OCI-LY1 (cell line): ENCODE measurements at regions not wholly inside any gene's neighbourhood (a gene's known extent, or its start where the extent isn't known, plus 50 kb on each side); places are given as distances from the start of the nearest gene placed in this dataset.

Source experiments
- H2AFZ ChIP-seq: fragments of 200-600 bp; sonication (generic), shearing (Covaris generic); 2 replicates; pipeline ENCODE4 v1.6.0; 2014; ENCODE audit warnings: antibody characterized with exemption, mild to moderate bottlenecking, low read length
- H3F3A ChIP-seq: fragments of 200-600 bp; sonication (generic), shearing (Covaris generic); 2 replicates; pipeline ENCODE4 v1.6.0; 2014; ENCODE audit warnings: mild to moderate bottlenecking, antibody characterized with exemption, low read length, moderate library complexity; ENCODE audit not compliant: insufficient read depth
- H3K27ac ChIP-seq: fragments of 200-600 bp; sonication (generic); 2 replicates; pipeline ENCODE4 v1.5.1; 2014; ENCODE audit warnings: low read length, mixed run types, mild to moderate bottlenecking, low read depth; ENCODE audit not compliant: poor library complexity, severe bottlenecking
- H3K27me3 ChIP-seq: fragments of 200-600 bp; sonication (generic); 2 replicates; pipeline ENCODE4 v1.6.0; 2014; ENCODE audit warnings: antibody characterized with exemption, mild to moderate bottlenecking, low read length, moderate library complexity; ENCODE audit not compliant: insufficient read depth
- H3K36me3 ChIP-seq: fragments of 200-600 bp; sonication (generic); 2 replicates; pipeline ENCODE4 v1.6.1; 2014; ENCODE audit warnings: mild to moderate bottlenecking, antibody characterized with exemption, low read length, moderate library complexity, mixed read lengths; ENCODE audit not compliant: insufficient read depth
- H3K4me1 ChIP-seq: fragments of 200-600 bp; sonication (generic); 2 replicates; pipeline ENCODE4 v1.5.1; 2014; ENCODE audit warnings: mild to moderate bottlenecking, low read length, moderate library complexity; ENCODE audit not compliant: insufficient read depth, severe bottlenecking
- H3K4me2 ChIP-seq: fragments of 200-600 bp; sonication (generic), shearing (Covaris generic); 2 replicates; pipeline ENCODE4 v1.6.1; 2014; ENCODE audit warnings: low read length
- H3K4me3 ChIP-seq: fragments of 200-600 bp; sonication (generic); 2 replicates; pipeline ENCODE4 v1.5.1; 2014; ENCODE audit warnings: low read length, low read depth, mild to moderate bottlenecking, mixed read lengths; ENCODE audit not compliant: poor library complexity, severe bottlenecking
- H3K79me2 ChIP-seq: fragments of 200-600 bp; shearing (Covaris generic); 2 replicates; pipeline ENCODE4 v1.6.1; 2016; ENCODE audit warnings: mixed run types, low read length, mixed read lengths; ENCODE audit not compliant: insufficient read depth
- H3K9ac ChIP-seq: fragments of 200-600 bp; sonication (generic), shearing (Covaris generic); 2 replicates; pipeline ENCODE4 v1.6.1; 2014; ENCODE audit warnings: mild to moderate bottlenecking, low read length, mixed read lengths
- H3K9me2 ChIP-seq: fragments of 200-600 bp; sonication (generic), shearing (Covaris generic); 2 replicates; pipeline ENCODE4 v1.6.1; 2014; ENCODE audit warnings: low read depth, mild to moderate bottlenecking, low read length, mixed read lengths
- H3K9me3 ChIP-seq: fragments of 200-600 bp; shearing (Covaris generic); 2 replicates; pipeline ENCODE4 v1.6.1; 2014; ENCODE audit warnings: low read length, mixed read lengths
- H4K20me1 ChIP-seq: fragments of 200-600 bp; sonication (generic), shearing (Covaris generic); 2 replicates; pipeline ENCODE4 v1.6.0; 2016; ENCODE audit warnings: mild to moderate bottlenecking, low read length; ENCODE audit not compliant: insufficient read depth
- CTCF ChIP-seq: fragments of 200-600 bp; sonication (generic), shearing (Covaris generic); IDR thresholded peaks from 2 replicates; pipeline ENCODE4 v1.5.1; 2017; ENCODE audit warnings: mild to moderate bottlenecking, antibody characterized with exemption, low read length, moderate library complexity, mixed read lengths
- EZH2 ChIP-seq: fragments of 200-600 bp; sonication (generic), shearing (Covaris generic); IDR thresholded peaks from 2 replicates; pipeline ENCODE4 v1.8.0; 2017; ENCODE audit warnings: borderline replicate concordance, mixed run types, mild to moderate bottlenecking, antibody characterized with exemption, low read length, moderate library complexity, mixed read lengths

GRCh38 chr18:22057908-22058527, 111.4 kb upstream of the GATA6 start:
- no peak overlapping the region for H2AFZ ChIP-seq
- H3K4me1 ChIP-seq: no peaks in the 10 kb centered on the region
- H3K4me2 ChIP-seq: no peak overlapping the region
- H3K36me3 ChIP-seq: no peaks in the 10 kb centered on the region
- H3K27ac ChIP-seq: no peak overlapping the region
- H3F3A ChIP-seq: no peaks in the 10 kb centered on the region
- no peaks in the 10 kb centered on the region for H3K79me2 ChIP-seq
- no peak for TF ChIP-seq CTCF
- TF ChIP-seq EZH2: no peak
- H3K9me3 ChIP-seq: no peaks in the 10 kb centered on the region
- H3K27me3 ChIP-seq: no peaks in the 10 kb centered on the region
- no peaks in the 10 kb centered on the region for H4K20me1 ChIP-seq
- H3K4me3 ChIP-seq: no peak overlapping the region
- H3K9ac ChIP-seq: no peak overlapping the region
- H3K9me2 ChIP-seq: no peaks in the 10 kb centered on the region

GRCh38 chr18:22060361-22060760, 109.0 kb upstream of the GATA6 start:
- Histone ChIP-seq H3K4me3 (no peak overlapping the region), H4K20me1 (no peaks in the 10 kb centered on the region), H3K36me3 (no peaks in the 10 kb centered on the region), H3K4me1 (no peaks in the 10 kb centered on the region), H3F3A (no peaks in the 10 kb centered on the region), H3K79me2 (no peaks in the 10 kb centered on the region), H2AFZ (no peak overlapping the region), H3K9me2 (no peaks in the 10 kb centered on the region), H3K9ac (no peak overlapping the region), H3K9me3 (no peaks in the 10 kb centered on the region), H3K4me2 (no peak overlapping the region), H3K27ac (no peak overlapping the region), H3K27me3 (no peaks in the 10 kb centered on the region)
- TF ChIP-seq CTCF: no peak

- no peaks in the 10 kb centered on the region for H3K79me2 ChIP-seq
- no peak overlapping the region for H3K4me2 ChIP-seq
- H3F3A ChIP-seq: no peaks in the 10 kb centered on the region
- no peak overlapping the region for H3K27ac ChIP-seq
- H3K9ac ChIP-seq: no peak overlapping the region
- TF ChIP-seq CTCF (no peak), EZH2 (no peak)
- no peaks in the 10 kb centered on the region for H4K20me1 ChIP-seq
- H3K4me3 ChIP-seq: no peak overlapping the region
- no peaks in the 10 kb centered on the region for H3K36me3 ChIP-seq
- H3K9me3 ChIP-seq: no peaks in the 10 kb centered on the region
- no peaks in the 10 kb centered on the region for H3K27me3 ChIP-seq
- H3K9me2 ChIP-seq: no peaks in the 10 kb centered on the region
- no peaks in the 10 kb centered on the region for H3K4me1 ChIP-seq
- H2AFZ ChIP-seq: no peak overlapping the region
Observed at GRCh38 chr18:22063102-22063501, 106.3 kb upstream of the GATA6 start.
